CD4-positive, alpha-beta T cell treated with Interleukin-12 subunit alpha and Interleukin-12 subunit beta, for 1 hour (primary cell): ENCODE measurements at regions not wholly inside any gene's neighbourhood (a gene's known extent, or its start where the extent isn't known, plus 50 kb on each side); places are given as distances from the start of the nearest gene placed in this dataset.
A peak's percentile ranks its signal among the peaks of the same experiment; 100 is the strongest.

Experiments used
- DNase-seq: peaks from one replicate; pipeline ENCODE4 v3.0.0-alpha.2; 2020

DNA sequence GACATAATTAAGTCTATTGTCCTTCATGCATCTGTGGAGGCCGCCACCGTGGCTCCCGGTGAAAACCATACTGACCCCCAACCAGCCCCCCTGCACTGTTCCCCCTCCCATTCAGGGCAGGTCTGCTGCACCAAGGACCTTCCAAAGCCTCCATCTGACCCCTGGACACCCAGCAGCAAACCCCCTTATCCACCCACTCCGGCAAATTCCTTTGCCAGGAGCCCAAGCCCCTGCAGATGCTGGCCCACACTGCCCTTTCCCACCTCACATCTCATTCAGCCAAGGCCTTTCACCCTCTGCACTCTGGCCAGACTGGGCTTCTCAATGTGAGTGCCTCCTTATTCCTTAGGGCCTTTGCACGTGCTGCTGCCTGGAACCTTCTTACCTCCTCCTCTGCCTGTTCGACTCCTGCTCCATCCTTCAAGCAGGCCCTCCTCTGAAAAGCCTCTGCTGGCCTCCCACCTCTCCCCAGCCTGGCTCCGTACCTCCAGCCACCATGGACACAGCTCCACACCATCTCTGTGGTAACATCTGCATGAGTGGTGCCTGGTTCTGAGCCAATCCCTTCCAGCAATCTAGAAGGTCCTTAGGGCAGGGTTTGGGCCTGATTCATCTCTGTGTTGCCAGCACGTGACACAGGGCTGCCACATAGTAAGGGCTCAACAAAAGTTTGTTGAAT is 230.7 kb downstream of the BCL11B start:
- no peak for DNase-seq

- DNase-seq: no peak
These were observed 230.2 kb downstream of the BCL11B start for GRCh38 chr14:99041820-99042174.

- DNase-seq: no peak
These were observed 229.4 kb downstream of the BCL11B start for GRCh38 chr14:99042381-99043266.

DNA sequence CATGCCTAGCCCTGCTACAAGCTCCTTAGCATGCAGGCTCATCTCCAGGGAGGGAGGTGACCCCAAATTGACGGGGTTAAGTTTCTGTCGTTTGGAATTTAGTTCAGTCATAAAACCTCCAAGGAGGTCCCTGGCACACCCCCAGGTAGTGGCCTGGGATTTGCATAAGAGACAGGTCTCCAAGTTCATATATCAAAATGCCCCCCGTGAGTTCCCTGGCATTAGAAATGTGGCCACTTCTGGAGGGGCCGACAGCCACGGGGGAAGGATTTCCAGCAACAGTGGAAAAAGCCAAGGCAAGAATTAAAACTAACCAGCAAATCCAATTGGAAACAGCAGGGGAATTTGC is 228.8 kb downstream of the BCL11B start:
- DNase-seq: no peak

- DNase-seq: no peak
These were observed 228.2 kb downstream of the BCL11B start for GRCh38 chr14:99043756-99044155.

DNA sequence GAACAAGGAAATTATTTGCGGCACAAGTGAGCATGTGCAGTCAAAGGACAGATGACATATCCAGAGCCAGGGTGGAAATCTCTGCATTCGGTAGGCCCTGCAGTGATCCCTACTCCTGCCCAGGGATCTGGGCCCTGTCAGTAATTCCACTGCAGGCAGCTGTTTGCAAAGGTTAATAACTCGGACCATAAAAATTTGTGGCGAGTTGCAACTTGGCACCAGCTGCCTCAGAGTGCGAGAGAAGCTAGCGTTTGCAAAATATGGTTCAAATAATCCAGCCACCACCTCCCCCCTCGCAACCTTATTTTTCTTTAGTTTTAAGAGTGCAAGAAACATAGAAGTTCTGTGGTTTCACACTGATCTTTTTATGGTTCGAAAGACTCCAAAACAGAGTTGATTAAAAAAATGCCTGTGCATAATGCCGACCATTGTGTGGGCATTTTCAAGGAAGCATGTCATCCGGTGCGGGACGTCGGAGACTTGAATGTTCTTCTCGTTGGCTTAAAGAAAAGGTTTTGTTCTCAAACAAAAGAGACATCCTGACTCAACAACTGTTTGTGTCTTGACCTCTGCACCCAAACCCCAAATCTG is 224.5 kb downstream of the BCL11B start:
- DNase-seq: no peak

DNA sequence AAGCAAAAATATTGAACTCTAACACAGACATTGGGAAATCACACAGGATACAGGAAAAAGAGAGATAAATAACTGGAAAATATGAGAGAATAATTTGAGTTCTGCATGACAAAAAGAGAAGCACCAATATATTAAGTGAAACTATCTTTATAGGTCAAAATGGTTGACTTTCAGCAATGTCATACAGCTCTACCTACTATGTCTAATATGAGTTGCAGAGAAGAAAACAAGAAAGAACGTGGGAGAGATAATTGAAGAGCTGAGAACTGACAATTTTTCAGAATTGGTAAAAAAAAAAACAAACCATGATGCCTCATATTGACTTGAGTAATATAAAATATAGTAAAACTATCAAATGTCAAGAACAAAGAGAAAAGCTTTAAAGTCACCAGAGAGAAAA is 221.7 kb downstream of the BCL11B start:
- no peak for DNase-seq

- DNase-seq: no peak
These were observed 219.5 kb downstream of the BCL11B start for GRCh38 chr14:99052467-99052866.

GRCh38 chr14:99055019-99055418 is 217.0 kb downstream of the BCL11B start:
- no peak for DNase-seq

- peak; percentile 57 for DNase-seq
These were observed 216.2 kb downstream of the BCL11B start for GRCh38 chr14:99055816-99056215.

DNA sequence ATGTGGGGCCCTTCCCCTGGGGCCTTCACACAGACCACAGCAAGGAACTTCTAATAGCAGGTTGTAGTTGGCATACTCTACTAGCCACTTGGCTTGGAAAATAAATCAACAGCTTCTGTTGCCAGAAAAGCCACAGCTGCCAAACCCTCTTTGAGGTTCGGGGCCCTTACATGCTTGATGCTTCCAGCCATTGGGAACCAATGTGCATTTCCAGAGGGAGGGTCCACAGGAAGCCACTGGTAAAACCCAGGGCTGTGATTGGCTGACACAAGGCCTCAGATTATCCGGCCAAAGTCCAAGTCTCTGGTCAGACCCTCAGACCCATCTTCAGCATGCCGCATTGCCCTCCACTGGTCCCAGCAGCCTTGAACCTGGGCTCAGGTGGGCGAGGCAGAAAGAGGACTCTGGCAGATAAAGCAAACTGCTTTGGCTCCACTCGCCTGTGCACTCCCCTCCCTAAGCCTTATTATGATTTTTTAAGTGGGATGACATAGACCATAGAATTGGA is 214.4 kb downstream of the BCL11B start:
- DNase-seq: no peak

GRCh38 chr14:99058542-99058941 is 213.5 kb downstream of the BCL11B start:
- DNase-seq: no peak

GRCh38 chr14:99062216-99062615 is 209.8 kb downstream of the BCL11B start:
- no peak for DNase-seq

DNA sequence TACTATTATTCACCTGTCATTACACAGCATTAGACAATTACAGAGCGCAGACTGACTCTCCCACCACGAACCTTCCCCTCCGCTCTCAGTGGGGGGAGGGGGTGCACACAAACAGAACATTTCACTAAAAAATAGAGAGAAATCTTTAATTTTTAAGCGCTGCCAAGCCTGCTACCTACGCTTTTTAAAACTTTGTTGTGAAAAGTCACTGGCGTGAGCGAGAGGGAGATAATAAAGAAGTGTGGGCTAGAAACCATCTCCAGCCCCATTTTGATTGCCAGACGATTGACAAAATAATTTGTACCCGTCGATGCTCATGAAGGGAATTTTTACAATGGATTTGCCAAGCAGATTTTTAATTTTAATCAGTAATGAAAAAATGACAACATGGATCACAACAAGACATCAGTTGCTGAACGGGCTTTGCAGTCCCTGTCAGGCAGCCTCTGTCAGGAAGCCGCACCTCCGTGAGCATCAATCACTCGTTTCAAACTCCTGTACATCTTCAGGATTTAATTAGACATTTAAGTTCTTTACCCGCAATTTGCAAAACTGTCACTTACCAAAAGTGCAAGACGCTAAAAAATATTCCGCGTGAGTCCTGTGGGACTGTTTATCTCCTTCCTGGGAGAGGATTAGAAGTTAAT is 209.1 kb downstream of the BCL11B start:
- no peak for DNase-seq

DNA sequence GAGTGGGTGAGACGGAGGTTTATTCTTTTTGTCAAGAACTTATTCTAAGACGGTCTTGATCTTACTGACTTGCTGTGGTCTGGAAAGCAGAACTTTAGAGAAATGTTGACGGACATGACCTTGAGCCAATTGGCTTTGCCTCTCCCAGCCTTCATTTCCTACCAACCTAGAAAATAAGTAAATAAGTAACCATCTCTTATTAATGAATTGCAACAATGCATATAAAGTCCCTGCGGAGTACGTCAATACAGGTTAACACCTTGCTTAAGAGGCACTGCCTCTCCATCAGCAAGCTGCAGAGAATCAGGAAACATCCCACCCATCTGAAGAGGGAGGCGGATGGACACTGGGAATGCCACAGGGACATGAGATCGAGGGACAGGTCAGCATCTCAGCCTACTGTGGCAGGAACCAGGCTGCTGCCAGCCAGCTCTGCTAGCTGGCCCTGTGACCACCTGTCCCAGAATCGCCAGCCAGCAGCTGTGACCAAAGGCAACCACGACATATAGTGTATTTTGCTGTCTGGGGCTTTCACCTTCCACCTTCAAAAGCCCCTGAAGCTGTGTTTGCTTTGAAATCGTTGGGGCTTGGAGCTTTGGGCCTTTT is 208.3 kb downstream of the BCL11B start:
- DNase-seq: no peak

DNA sequence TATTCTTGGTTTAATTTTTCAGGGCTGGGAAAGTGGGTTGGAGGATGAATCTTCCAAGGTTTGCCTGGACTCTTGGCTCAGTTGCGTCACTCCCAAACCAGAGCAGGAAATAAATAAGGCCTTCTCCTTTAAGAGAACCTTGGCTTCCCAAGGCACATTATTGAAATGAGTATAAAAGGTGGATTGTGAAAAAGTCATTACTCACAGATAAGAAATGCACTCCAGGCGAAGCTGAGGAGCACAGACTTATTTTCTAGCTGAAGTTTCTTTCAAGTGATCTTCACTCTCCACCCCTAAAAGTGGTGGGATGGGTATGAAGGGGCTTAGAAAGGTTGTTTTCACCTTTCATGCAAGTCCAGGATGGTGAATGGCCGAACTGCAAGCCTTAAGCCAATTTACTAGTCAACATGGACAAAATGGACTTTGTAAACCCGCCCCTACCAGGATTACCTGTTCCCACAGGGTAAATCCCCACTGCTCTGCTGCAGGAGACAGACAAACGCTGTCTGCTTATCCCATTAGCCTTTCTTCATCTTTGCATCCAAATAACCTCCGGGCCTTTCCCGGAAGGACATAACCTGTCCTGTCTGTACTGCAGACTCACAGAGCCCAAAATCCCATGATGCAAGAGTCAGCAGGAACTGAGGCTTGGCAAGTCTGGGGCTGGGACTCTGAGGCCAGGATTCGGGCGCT is 207.6 kb downstream of the BCL11B start:
- DNase-seq: no peak

DNA sequence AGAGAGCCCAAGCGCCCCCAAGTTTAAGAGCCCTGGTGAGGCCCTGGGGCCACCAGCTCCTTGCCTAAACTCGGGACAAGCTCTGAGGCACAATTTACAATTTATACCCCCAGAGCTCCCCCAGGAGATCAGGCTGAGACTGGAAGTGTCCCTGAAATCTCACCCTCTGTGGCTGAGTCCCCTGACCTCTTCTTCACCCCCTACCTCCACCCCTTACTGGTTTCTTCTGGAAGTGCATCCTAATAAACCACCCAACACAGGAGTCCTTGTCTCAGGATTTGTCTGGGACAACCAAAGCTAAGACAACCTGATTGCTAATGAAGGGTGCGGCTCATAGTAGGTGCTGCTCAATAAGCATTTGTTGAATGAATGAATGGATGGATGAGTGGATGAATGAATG is 206.4 kb downstream of the BCL11B start:
- DNase-seq: no peak

GRCh38 chr14:99066378-99066777 is 205.6 kb downstream of the BCL11B start:
- no peak for DNase-seq

- DNase-seq: no peak
These were observed 204.7 kb downstream of the BCL11B start for GRCh38 chr14:99067141-99067920.

GRCh38 chr14:99067927-99068326 is 204.1 kb downstream of the BCL11B start:
- DNase-seq: no peak

DNA sequence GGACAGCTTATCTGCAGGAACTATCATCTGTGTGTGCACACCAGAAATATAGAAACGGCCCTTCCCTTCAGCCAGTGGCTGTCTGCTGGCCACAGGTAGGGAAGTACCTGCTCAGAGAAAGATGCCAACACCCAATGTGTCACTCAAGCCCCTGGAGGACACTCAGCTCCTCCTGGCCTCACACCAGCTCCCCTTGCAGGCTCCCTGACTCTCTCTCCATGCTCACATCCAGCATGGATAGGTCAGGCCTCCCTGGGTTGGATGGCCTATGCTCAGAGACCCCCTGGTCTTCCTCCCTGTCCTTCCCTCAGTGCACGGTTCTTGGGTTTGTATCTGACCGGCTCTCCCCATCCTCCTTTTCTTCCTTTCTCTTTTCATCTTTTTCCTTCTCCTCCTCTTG is 202.1 kb downstream of the BCL11B start:
- no peak for DNase-seq

DNA sequence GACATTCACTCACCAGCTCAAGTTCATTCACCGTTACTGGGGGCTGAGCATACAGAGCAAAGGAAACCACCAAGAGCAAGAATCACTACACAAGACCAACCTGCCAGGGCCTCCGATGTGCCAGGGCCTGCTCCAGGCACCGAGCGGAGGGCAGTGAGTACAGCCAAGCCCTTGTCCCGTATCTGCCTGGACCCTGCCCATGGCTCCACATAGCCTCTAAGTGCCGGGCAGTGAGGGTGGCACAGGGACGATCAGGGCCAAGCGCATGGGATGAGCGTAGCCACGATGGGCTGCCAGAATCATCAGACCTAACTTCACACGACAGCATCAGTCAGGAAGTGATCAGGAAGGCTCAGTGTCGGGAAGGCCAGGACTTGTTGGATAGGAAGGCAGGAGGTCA is 199.6 kb downstream of the BCL11B start:
- DNase-seq: no peak
